HG03095 (cell line): ENCODE measurements at regions not wholly inside any gene's neighbourhood (a gene's known extent, or its start where the extent isn't known, plus 50 kb on each side); places are given as distances from the start of the nearest gene placed in this dataset.
"Not testable (repeated sequence)": the region's sequence is repeated elsewhere in the genome, so short reads cannot be mapped to it uniquely, and the experiment has no call there.

Source experiments
- ATAC-seq: cut with Tn5 transposase; IDR thresholded peaks from one replicate; pipeline ENCODE4 v1.9.1; 2021; ENCODE audit warnings: moderate library complexity; ENCODE audit not compliant: unreplicated experiment

DNA sequence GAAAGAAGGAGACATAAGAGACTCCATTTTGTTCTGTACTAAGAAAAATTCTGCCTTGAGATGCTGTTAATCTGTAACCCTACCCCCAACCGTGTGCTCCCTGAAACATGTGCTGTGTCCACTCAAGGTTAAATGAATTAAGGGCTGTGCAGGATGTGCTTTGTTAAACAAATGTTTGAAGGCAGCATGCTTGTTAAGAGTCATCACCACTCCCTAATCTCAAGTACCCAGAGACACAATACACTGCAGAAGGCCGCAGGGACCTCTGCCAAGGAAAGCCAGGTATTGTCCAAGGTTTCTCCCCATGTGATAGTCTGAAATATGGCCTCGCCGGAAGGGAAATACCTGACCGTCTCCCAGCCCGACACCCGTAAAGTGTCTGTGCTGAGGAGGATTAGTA lies 152.4 kb upstream of the NOTCH2NLA start:
- ATAC-seq, result not testable (repeated sequence)

DNA sequence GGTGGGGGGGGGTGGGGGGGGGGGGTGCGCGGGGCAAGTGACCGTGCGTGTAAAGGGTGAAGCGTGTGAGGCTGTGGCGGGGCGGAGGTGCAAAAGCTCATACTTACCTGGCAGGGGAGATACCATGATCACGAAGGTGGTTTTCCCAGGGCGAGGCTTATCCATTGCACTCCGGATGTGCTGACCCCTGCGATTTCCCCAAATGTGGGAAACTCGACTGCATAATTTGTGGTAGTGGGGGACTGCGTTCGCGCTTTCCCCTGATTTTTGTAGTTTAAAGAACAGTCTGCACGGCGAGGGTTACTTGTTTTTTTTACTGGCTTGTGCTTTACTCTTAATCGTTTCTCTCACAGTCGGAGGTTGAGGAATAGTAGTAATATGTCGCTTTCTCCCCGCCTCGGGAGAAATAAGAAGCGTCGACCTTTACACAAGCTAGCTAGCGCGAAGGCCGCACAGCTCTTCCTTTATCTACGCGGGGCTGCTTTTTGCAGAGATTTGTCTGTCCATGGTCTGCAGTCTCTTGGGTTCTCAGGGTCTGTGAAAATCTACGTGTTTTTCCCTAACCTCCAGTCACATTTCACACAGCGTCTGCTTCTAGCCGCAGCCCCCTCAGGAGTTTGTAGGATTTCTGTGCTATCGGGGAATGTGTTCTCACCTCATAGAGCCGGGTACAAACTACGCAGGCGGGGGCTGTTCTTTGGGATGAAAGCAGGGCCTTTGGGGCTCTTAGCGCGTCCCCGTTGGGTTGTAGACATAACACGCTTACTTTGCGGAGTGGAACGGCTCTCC lies 148.1 kb upstream of the NOTCH2NLA start:
- ATAC-seq, result peak; percentile 94

DNA sequence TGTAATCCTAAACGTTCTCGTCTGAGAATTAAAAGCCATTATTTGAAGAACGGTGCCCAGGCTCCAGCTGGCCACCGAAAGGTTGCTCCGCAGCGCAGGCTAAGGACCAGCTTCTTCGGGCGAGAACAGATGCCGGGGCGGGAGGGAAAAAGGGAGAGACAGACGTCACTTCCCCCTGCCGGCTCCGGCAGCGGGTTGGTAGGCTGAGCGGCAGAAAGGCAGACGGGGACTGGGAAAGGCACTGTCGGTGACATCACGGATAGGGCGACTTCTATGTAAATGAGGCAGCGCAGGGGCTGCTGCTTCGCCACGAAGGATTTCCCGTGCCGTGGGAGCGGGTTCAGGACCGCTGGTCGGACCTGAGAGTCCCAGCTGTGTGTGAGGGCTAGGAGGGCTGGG lies 147.5 kb upstream of the NOTCH2NLA start:
- peak; percentile 56 for ATAC-seq

DNA sequence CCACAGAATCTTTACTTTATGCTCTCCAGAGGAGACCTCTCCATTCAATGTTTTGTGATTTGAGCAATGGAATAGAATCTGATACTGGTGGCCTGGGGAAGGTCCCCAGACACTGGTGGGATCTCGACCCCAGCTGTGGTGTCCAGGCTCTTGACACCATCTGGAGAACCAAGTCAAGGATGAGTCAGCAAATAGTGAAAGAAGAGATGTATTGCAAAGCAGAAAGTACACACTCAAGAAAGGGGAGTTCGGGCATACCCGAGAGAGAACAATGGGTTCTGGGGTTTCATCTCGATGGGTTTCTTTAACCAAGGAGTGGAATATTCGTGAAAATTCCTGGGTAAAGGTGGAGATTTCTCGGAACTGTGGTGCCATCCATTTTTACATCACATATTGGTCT lies 146.3 kb upstream of the NOTCH2NLA start:
- not testable (repeated sequence) for ATAC-seq

DNA sequence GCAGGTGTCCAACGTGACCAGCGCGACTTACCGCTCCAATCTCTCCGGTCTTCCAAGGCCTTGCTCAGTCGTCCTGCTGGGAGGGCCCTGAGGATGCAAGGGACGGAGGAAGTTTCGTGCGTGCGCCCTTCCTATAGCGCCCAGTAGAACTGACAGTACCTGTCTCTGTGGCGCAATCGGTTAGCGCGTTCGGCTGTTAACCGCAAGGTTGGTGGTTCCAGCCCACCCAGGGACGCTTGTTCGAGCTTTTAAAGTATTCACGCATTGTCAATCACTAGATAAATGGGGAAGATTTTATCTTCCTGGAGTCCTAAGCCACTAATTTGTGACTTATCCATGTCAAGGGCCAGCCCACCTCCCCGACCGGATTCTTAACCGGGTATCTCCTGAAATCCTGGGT lies 141.1 kb upstream of the NOTCH2NLA start:
- ATAC-seq, result not testable (repeated sequence)

DNA sequence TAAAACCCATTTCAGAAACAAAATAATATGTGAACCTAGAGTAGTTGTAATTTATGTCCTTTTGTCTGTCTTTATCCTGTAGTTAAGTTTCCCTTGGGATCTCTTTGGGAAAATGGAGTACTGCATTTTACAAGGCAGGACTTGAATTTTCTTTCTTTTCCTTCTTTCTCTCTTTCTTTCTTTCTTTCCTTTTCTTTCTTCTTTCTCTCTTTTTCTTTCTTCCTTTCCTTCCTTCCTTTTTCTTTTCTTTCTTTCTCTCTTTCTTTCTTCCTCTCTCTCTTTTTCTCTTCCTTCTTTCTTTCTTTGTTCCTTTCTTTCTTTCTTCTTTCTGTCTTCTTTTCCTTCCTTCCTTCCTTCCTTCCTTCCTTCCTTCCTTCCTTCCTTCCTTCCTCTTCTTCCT lies 126.6 kb upstream of the NOTCH2NLA start:
- ATAC-seq, result not testable (repeated sequence)

DNA sequence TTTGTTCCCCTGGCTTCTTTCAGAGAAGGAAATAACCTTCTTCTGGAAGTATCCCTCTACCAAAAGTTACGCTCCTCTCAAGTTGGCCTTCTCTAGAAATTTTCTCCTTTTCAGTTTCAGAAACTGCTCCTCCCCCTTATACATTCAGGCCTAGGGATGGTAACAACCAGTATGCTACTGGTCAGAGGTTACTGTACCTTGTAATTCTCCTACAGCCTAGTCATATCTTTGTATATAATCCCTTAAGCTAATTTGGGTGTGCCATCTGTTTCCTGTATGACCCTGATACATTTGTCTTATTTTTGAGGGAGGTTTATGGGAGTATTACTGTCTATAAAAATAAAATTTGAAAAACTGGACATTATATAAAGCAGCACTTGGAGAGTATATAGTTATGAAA lies 98.0 kb upstream of the NOTCH2NLA start:
- ATAC-seq, result not testable (repeated sequence)

DNA sequence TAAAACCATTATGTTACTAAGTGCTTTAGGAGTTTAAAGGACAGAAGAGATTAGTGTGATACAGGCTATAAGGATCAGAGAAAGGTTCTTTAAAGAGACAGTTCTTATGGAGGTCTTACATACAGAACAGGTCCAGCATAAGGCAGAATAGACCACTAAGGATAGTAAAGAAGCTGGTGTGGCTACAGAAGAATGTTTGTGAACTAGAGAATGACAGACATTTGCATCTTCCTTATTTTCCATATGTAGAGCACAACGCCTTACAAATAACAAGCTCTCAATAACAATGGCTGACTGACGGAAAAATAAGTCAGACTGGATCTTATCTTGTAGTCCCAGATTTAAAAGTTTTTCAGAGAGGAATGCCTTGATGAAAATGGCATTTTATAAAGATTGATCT lies 95.6 kb upstream of the NOTCH2NLA start:
- ATAC-seq, result not testable (repeated sequence)

DNA sequence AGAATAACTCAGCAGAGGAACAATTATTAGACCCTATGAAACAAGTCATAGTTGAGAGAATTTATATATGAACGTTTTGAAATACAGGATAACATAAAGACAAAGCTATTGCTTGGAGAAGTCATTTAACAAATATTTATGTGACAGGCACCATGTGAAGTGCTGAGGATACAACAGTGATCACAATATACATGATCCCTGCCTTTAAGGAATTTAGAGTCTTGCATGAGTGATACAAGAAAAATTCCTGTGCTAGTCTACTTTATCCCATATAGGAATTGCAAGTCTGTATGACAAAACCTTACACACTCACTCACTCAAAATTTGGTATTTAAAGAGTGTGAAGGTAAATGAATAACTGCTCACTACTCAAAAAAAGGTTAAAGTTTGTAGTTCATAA lies 94.5 kb upstream of the NOTCH2NLA start:
- ATAC-seq, result not testable (repeated sequence)

DNA sequence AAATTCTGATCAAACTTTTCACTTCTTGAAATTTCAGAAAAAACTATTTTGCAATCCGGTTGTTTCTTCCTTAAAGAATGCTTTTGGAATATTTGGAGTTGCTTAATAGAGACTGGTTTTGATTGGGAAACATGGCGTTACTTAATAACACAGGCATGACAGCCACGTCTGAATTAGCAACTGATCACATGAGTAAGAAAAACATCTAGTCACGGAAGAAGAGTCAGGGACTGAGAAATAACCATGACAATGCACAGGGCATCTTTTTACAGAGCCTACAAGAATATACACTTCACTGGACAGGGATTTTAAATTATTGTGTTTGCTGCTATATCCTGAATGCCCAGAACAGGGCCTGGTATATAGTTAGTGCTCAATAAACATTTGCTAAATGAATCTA lies 94.1 kb upstream of the NOTCH2NLA start:
- not testable (repeated sequence) for ATAC-seq

DNA sequence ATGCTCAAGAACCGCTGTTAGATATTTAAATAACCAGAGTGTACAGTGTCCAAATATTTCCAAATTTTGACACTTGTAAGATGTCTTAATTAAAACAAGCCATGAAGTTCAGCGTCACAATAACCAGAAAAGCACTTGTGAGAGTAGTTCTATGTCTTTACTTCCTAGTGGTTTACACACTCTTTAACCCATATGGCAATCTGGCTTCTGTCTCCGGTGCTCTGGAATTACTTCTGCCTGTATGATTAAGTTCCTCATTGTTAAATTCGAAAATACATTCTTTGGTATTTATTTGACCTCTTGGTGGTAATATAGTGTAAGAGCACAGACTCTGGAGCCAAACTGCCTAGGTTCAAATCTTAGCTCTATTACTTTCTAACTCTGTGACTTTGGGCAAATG lies 89.9 kb upstream of the NOTCH2NLA start:
- not testable (repeated sequence) for ATAC-seq

DNA sequence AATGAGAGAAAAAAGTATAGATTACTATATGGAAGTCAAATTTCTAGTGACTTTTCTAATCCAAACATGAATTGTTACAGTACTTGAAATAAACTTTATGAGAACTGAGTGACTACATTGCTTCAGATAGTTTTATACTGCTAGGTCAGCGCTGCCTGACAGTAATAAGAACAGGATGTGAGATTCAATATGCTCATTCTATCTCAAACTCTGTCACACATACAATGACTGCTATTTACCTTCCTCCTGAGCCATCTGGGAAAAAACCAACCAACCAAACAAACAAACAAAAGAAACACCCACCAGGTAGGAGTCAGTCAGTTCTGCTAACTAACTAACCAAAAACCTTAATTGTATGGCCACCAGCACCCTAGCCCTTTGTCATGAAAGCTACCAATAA lies 89.0 kb upstream of the NOTCH2NLA start:
- ATAC-seq, result not testable (repeated sequence)

DNA sequence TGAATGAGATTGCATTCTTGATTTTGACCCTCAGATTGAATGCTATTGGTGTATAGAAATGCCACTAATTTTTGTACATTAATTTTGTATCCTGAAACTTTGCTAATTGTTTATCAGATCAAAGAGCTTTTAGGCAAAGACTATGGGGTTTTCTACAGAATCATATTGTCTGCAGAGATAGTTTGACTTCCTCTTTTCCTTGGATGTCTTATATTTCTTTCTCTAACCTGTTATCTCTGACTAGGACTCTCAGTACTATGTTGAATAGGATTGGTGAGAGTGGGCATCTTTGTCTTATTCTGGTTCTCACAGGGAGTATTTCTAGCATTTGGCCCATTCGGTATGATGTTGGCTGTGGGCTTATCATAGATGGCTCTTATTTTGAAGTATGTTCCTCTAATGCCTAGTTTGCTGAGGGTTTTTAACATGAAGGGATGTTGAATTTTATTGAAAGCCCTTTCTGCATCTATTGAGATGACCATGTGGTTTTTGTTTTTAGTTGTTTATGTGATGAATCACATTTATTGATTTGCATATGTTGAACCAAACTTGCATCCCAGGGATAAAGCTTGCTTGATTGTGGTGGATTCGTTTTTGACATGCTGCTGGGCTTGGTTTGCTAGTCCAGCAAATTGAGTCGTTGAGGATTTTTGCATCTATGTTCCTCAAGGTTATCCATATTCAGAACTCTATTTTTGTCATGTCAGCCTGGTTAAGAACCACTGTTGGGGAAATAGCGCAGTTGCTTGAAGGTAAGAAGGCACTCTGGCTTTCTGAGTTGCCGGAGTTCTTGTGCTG lies 85.8 kb upstream of the NOTCH2NLA start:
- ATAC-seq, result not testable (repeated sequence)

DNA sequence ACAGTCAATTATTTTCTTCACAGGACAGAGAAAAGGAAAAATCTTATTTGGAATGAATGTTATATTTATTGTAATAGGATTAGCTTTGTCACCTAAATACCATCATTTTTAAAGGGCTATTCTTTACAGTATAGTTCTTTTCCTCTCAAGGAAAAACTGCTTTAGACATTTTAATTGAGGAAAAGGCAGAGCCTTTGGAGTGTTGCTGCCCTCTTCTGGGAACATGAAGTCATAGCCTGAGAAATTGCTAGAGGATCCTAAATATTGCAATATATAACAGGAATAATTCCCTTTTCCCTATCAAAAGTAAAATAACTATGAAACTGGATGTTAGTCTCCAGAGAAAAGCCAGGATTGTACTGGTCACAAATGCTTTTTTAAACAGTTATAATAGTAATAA lies 81.8 kb upstream of the NOTCH2NLA start:
- not testable (repeated sequence) for ATAC-seq

DNA sequence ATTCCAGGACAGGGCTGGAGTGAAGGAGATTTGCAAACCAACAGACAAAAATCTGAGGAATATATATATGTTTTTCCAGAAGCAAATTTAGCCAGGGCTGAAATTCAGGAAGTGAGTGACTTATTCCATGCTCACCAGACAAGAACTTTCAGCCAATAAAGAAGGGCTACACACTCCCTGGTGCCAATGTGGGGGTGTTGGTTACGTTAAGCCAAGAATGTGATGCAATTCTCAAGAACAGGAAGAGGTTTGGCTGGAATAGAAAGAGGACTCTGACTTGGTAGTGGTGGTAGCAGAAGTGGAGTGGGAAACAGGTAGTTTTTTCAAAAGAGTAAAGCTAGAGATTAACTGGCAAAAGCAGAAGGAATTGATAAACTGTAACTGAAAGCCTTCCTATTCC lies 80.6 kb upstream of the NOTCH2NLA start:
- ATAC-seq, result not testable (repeated sequence)

DNA sequence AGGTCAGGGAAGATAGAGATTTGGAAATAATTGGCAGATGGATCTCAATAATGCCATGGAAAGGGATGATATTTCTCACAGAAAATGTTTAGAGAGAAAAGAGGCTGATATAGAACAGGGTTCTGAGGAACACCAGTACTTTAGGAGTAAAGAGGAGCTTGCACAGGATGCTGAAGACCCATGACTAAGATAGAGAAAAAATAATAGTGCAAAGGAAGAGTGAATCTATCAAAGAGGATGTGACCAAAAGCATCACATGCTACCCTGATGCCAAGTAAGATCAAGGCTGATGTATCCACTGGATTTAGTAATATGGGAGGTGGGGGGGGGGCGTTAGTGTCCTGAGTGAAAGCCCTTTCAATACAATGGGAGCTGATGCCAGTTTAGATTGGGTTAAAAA lies 80.1 kb upstream of the NOTCH2NLA start:
- not testable (repeated sequence) for ATAC-seq

DNA sequence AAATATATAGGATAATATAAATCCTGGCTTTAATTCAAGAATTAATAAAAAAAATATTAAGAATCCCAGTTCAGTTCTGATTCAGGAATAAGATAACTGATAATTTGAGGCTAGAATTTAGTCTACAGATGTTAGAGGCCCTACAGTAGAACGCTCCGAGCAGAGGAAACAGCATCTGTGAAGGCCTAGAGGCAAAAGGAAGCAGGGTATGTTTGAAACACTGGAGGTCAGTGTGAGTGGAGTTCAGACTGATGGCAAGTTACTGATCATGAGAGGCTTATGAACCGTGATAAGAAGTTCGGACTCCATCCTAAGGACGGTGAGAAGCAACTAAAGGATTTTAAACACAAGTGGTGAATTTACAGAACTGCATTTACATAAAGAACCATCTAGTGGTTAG lies 79.3 kb upstream of the NOTCH2NLA start:
- not testable (repeated sequence) for ATAC-seq

DNA sequence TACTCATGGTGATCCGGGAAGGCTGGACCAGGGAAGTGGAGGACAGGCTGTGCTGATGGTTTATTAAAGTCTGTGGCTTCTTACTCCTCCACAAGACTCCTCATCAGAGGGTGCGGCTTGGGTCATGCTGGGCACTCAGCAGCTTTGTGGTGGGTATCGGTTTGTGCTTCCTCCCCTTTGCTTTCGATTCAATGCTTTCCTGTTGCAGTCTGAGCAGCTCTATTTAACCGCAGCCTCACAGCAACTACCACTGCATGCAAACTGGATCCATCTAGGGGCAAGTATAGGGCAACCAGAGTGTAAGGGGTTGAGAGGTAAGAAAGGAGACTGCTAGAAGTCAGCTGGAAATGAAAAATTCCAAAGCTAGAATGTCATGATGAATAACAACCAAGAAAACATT lies 78.8 kb upstream of the NOTCH2NLA start:
- ATAC-seq, result peak; percentile 94

DNA sequence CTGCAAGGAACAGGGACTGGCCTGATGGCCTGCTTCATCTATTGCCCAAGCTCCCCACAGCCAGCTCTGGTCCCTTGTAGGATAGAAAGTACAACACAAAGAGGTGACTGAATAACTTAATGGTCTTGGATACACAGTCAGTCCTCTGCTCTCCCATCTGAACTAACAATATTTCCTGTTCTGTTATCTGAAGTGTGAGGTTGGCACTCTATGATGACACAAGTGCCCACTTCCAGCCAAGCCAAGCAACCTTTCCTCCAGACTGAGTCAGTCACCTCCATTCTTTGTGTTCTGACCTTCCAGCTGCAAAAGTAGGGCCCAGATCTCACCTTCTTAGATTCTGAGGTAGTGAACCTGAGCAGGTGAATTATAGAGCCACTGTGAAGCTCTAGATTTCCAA lies 77.8 kb upstream of the NOTCH2NLA start:
- ATAC-seq, result not testable (repeated sequence)

DNA sequence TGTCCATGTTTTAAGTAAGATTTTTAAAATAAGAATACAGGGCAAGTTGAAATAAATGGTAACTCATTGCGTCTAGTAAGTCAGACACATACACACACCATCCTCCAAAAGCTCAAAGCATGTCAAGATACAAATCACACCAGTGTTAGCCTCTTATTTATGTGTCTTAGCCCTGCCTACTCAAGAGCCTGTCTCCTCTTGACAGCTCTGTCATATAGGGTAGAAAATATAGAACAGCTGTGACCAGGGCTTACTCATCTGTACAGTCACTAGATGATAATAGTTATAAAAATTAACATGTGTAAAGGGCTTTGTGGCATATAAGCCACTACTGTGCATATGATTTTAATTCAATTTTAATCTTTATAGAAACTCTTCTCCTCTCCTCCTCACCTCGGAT lies 76.6 kb upstream of the NOTCH2NLA start:
- not testable (repeated sequence) for ATAC-seq

DNA sequence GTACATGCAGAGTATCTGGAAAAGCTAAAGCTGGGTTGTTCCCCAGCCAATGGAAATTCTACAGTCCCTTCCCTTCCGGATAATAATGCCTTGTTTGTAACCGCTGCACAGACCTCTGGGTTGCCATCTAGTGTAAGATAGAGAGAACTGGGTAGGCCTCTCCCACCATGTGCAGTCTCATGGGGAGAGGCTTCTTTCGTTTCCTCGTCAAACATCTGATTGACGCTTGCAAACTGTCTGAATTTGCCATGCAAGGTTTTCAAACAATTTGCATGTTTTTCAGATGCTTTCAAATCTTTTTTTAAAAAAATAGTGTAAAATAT lies 69.7 kb upstream of the NOTCH2NLA start:
- peak; percentile 79 for ATAC-seq
